Fibroblast of the aortic adventitia (primary cell): ENCODE measurements at regions not wholly inside any gene's neighbourhood (a gene's known extent, or its start where the extent isn't known, plus 50 kb on each side); places are given as distances from the start of the nearest gene placed in this dataset.

ENCODE experiments used
- DNase-seq: peaks from one replicate; pipeline ENCODE4 v3.0.0-alpha.2; 2010; ENCODE audit warnings: low read depth
- H3K4me3 ChIP-seq: 2 replicates; pipeline ENCODE4 v1.5.1; 2011; ENCODE audit warnings: low read depth, mild to moderate bottlenecking, control low read depth, low read length, moderate library complexity
- CTCF ChIP-seq: IDR thresholded peaks from 2 replicates; pipeline ENCODE4 v1.5.1; 2011; ENCODE audit warnings: mild to moderate bottlenecking, low read length, control low read depth, inconsistent platforms; ENCODE audit not compliant: insufficient read depth

DNA sequence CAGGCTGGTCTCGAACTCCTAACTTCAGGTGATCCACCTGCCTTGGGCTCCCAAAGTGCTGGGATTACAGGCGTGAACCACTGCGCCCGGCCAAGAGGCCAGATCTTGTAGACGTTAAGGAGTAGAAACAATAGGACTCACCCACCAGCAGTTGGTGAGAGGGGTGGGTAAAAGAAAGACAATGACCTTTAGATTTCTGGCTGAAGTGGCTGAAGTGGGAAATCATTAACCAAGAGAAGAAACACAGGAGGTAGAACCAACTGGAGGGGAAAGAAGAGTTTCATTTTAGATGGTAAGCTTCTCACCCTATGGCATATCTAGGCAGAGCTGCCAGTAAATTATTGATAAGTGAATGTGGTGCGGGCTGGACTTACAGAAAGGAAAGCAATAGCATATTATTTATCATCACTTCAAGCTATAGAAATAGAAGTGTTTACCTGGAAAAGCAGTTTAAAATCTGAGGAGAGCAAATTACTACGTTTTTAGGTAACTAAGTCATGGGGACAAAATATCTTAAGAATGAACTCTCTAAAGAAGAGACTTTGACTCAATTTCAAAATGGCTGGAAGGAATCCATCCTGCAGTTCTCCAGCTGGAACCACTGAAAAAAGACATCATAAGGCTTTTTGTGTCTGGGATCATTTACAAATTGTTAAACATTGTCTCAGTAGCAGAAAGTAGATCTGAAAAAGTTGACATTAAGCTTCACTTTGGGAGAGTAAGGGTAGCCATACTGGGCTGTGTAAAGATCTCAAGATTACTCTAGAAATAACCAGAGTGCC is 109.6 kb downstream of the ALDH8A1 start:
- no peak for DNase-seq
- no peak for TF ChIP-seq CTCF
- H3K4me3 ChIP-seq: no peak overlapping the region

DNA sequence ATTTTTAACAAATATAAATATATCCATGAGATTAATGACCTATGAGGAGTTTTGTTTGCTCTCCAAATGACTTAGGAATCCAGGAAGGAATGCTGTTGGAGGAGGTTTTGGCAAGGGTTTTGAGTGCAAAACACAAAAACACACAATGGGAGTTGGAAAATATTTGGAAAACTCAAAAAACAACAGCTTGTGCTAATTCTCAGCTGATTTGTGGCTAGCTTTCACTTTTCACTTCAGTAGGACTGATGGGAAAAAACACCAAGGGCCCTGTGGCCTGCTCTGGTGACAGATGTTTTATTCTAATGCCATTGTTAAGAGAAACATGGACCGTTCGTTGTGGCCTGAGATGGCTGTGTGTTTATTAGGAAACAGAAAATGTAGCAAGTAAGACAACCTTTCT is 113.9 kb downstream of the ALDH8A1 start:
- H3K4me3 ChIP-seq: no peak overlapping the region
- DNase-seq: peak; percentile 83
- no peak for TF ChIP-seq CTCF

GRCh38 chr6:134830940-134831339 is 119.0 kb downstream of the ALDH8A1 start:
- no peak for DNase-seq
- TF ChIP-seq CTCF: no peak

DNA sequence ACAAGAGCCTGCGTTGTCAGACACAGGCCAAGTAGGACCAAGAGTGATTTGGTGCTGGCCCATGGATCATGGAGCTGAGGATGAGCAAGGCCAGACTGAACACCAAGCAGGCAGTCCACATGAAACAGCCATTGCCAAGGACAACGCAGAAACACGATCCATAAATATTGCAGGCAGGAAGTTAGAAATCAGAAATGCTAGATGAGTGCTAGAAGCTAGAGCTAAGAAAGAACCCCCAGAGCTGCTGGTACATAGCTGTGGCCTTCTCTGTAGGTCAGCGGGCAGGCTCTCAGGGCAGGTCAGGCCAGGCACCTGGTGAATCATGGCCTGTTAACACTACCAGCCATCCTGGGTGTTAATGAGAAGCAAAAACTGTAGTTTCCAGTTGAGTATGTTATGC is 119.7 kb downstream of the ALDH8A1 start:
- TF ChIP-seq CTCF: no peak
- no peak for DNase-seq

More at GRCh38 chr6:134830940-134831339, 119.0 kb downstream of the ALDH8A1 start:
- no peak overlapping the region for H3K4me3 ChIP-seq

GRCh38 chr6:134828641-134829040 is 121.3 kb downstream of the ALDH8A1 start:
- no peak for DNase-seq
- TF ChIP-seq CTCF: no peak
- H3K4me3 ChIP-seq: no peak overlapping the region

More for the DNA sequence above, 119.7 kb downstream of the ALDH8A1 start:
- H3K4me3 ChIP-seq: no peak overlapping the region

GRCh38 chr6:134826889-134827737 is 122.8 kb downstream of the ALDH8A1 start:
- no peak overlapping the region for H3K4me3 ChIP-seq
- DNase-seq: peak; percentile 100
- peak; percentile 60 for TF ChIP-seq CTCF
